Fibroblast of villous mesenchyme (primary cell): ENCODE measurements at regions not wholly inside any gene's neighbourhood (a gene's known extent, or its start where the extent isn't known, plus 50 kb on each side); places are given as distances from the start of the nearest gene placed in this dataset.
"Not testable (repeated sequence)": the region's sequence is repeated elsewhere in the genome, so short reads cannot be mapped to it uniquely, and the experiment has no call there.

Experiments used
- DNase-seq: peaks from one replicate; pipeline ENCODE4 v3.0.0-alpha.2; 2010; ENCODE audit warnings: low read depth
- H3K4me3 ChIP-seq: 2 replicates; pipeline ENCODE4 v1.5.1; 2011; ENCODE audit warnings: low read depth, mild to moderate bottlenecking, low read length
- CTCF ChIP-seq: IDR thresholded peaks from 2 replicates; pipeline ENCODE4 v1.5.1; 2012; ENCODE audit warnings: low read depth, mild to moderate bottlenecking, low read length; ENCODE audit not compliant: insufficient read depth

GRCh38 chr2:176865336-176865735 lies 347.3 kb upstream of the HNRNPA3 start:
- H3K4me3 ChIP-seq, result no peak overlapping the region
- DNase-seq, result no peak
- no peak for TF ChIP-seq CTCF

- no peak overlapping the region for H3K4me3 ChIP-seq
- DNase-seq, result no peak
- TF ChIP-seq CTCF, result no peak
These were observed 340.2 kb upstream of the HNRNPA3 start for GRCh38 chr2:176872406-176872805.

- no peak for DNase-seq
- H3K4me3 ChIP-seq, result no peak overlapping the region
- TF ChIP-seq CTCF, result peak; percentile 31
These were observed 339.2 kb upstream of the HNRNPA3 start for GRCh38 chr2:176873403-176873802.

GRCh38 chr2:176876493-176877103 lies 336.0 kb upstream of the HNRNPA3 start:
- no peak for DNase-seq
- no peak overlapping the region for H3K4me3 ChIP-seq
- no peak for TF ChIP-seq CTCF

DNA sequence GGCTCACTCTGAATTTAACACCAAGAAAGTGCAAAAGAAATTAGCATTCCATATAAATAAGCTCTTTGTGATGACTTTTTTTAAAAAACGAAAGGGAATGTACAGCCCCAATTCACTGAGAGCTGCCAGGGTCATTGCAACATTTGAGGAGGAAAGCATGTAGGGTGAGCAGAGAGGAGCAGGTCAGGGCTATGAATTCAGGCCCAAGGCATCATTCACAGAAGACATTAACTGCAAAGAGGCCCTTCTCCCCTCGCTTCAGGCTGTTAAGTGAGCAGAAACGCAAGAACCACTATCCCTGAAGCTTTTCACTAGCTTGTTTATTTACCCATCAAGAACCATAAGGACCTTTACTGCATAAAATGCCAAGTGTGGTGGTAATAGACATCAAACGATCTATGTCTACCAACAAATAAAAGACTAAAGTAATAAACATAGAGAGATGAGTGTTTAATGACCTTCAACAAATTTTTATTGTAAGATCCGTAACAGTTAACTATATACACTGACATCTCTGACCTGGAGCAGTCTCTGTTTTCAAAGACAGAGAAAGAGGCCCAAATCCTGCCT lies 333.1 kb upstream of the HNRNPA3 start:
- no peak overlapping the region for H3K4me3 ChIP-seq
- TF ChIP-seq CTCF, result no peak
- no peak for DNase-seq

GRCh38 chr2:176882045-176882444 lies 330.5 kb upstream of the HNRNPA3 start:
- not testable (repeated sequence) for DNase-seq, H3K4me3 ChIP-seq

GRCh38 chr2:176885001-176885643 lies 327.5 kb upstream of the HNRNPA3 start:
- DNase-seq, result peak; percentile 8
- no peak for TF ChIP-seq CTCF
- H3K4me3 ChIP-seq, result no peak overlapping the region
